SK-N-DZ (cell line): ENCODE measurements at regions not wholly inside any gene's neighbourhood (a gene's known extent, or its start where the extent isn't known, plus 50 kb on each side); places are given as distances from the start of the nearest gene placed in this dataset.
"Not testable (repeated sequence)": the region's sequence is repeated elsewhere in the genome, so short reads cannot be mapped to it uniquely, and the experiment has no call there.

Experiments
- DNase-seq: peaks from one replicate; pipeline ENCODE4 v3.0.0-alpha.2; 2015; ENCODE audit warnings: low spot score

DNA sequence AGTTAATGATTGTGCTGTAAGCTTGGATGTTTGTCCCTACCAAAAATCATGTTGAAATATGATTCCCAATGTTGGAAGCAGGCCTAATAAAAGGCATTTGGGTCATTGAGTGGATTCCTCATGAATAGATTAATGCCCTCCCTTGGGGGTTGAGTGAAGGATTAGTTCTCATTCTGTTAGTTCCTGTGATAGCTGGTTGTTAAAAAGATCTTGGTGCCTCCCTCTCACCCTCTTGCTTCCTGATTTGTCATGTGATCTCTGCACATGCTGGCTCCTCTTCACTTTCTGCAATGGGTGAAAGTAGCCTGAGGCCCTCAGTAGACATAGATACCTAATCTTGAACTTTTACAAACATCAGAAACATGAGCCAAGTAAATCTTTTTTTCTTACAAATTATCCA lies 115.6 kb upstream of the HCRTR2 start:
- DNase-seq = no peak

DNA sequence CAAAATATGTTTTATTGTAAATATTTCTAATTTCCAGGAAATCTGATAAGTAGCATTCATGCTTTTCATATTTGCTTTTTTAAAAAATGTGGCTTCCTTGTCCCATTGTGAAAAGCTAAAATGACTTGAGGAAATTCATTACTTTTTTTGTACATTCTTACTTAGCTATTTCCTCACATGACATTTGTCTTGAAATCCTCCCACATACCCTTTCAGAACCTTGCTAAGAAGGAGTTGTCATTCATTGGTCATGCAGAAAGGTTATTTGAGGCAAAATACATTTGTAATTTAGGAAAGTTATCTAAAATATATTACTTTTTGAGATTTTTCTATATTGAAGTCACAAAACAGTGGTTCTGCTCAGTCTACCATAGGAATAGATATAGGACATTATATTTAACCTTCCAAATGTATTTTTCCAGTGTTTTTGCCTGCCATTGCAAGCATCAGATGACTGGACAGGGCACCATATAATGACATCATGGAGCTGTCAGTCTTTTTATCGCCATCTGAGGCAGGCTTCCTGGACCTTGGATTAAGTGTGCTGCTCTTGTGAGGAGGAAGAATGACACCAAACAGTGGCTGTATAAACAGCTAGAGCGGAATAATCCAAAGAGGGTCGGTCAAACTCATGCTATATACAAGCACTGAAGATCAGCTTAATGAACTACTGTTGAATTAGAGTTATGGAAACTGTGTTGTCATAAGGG lies 109.4 kb upstream of the HCRTR2 start:
- no peak for DNase-seq

DNA sequence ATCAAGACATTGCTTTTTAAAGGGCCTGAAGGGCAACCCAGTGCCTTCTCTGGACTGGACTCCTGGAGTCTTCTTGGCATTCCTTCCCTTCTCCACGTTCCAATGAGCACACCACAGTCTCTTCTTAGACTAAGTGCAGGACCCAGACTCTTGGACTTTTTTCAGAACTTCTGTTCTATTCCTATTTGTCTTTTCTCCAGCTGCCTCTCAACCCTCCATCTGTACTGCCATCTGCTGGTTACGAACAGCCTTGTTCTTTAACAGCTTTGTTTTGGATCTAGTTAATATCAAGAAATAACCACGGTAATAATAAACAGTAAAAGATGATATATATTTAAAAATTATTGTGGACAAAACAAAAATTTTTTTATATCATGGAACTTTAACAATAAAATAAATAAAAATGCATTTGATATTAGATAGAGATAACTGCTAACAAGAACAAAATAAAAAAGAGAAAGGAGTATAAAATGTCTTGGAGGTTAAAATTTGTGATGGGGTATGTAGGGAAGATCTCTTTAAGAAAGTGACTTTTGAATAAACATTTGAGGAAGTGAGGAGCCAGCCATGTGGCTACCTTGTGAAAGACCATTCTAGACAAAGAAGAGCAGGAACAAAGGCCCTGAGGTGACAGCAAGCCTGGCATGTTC lies 105.1 kb upstream of the HCRTR2 start:
- peak; percentile 6 for DNase-seq

DNA sequence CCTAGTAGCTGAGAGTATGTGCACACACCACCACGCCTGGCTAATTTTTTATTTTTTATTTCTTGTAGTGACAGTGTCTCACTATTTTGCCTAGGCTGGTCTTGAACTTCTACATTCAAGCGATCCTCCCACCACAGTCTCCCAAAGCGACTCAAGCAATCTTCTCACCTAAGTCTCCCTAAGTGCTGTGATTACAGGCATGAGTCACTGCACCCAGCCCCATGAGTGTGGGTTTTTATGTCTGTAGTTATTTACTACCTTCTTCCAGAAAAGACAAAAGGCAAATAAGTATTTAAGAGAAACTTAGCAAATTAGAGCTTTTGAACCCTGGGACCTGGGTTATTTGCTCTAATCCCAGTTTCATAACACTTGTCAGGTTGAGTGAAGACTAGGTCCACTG lies 92.3 kb upstream of the HCRTR2 start:
- DNase-seq = no peak

DNA sequence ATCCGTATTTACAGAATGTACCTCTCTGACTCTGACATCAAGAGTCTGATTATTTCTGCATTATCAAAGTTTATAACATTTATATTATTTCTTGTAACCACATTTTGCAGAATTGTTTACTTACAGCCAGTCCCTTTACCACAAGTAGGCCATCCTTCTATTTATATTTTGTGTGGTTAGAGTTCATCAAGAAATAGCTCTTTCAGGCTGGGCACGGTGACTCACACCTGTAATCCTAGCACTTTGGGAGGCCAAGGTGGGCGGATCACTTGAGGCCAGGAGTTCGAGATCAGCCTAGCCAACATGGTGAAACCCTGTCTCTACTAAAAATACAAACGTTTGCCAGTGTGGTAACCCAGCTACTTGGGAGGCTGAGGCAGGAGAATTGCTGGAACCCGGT lies 86.3 kb upstream of the HCRTR2 start:
- not testable (repeated sequence) for DNase-seq

DNA sequence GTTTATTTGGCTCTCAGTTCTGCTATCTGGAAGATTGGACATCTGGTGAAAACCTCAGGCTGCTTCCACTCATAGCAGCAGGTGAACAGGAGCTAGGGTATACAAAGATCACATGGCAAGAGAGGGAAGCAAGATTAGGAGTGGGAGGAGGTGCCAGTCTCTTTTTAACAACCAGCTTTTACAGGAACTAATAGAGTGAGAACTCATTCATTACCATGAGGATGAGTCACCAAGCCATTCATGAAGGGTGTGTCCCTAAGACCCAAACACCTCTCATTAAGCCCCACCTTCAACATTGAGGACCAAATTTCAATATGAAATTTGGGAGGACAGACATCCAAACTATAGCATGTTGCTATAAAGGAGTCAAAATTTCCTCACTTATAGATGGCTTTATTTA lies 85.4 kb upstream of the HCRTR2 start:
- no peak for DNase-seq

DNA sequence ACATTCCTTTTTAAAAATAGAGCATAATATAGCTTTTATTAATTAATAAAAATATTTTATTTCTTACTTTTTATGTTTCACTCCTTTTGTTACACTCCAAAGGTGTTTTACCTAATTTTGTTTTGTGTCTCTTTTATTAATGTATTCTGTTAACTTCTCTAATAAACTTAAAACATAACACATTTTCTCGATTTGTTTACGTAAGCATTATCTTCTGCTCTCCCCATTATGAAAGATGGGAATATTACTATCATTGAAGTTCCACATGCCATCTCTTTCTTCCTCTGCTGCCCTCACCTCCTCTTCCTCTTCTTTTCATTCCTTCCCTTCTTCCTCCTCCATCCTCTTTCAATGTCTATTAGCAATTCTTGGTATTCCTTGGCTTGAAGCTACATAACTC lies 85.0 kb upstream of the HCRTR2 start:
- no peak for DNase-seq

DNA sequence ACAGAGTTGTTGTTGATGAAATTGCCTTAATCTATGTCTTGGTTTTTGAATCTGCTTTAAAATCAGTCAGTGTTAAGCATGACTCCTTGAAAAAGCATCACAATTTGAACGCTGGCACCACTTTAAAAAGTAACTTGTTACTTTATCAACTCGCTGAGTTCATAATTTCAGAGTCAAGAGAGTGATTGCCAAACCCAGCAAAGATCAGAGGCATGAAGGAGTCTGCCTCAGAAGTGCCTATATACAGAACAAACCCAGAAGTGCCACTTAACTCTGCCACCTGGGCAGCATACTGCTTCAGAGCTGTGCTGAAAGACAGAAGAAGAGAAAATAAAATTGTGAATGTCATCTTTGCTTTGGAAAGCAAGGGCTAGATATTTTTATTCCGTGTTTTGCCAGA lies 73.6 kb upstream of the HCRTR2 start:
- no peak for DNase-seq

DNA sequence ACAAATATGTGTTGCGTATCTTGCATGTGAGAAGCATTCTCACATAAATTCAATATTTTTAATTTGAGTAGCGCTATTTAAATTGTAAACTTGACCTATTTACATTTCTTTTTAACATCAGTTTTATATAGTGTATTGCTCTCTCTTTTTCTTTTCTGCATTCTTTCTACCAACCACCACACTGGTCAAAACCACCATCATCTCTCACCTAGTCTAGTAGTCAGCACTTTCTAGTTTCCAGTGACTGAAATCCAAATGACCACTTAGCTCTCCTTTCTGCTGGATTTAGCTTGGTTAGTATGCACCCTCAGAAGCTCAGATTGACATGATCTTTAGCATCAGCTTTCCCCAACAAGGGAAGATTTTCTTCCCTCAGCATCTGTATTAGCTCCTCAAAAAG lies 73.2 kb upstream of the HCRTR2 start:
- no peak for DNase-seq

DNA sequence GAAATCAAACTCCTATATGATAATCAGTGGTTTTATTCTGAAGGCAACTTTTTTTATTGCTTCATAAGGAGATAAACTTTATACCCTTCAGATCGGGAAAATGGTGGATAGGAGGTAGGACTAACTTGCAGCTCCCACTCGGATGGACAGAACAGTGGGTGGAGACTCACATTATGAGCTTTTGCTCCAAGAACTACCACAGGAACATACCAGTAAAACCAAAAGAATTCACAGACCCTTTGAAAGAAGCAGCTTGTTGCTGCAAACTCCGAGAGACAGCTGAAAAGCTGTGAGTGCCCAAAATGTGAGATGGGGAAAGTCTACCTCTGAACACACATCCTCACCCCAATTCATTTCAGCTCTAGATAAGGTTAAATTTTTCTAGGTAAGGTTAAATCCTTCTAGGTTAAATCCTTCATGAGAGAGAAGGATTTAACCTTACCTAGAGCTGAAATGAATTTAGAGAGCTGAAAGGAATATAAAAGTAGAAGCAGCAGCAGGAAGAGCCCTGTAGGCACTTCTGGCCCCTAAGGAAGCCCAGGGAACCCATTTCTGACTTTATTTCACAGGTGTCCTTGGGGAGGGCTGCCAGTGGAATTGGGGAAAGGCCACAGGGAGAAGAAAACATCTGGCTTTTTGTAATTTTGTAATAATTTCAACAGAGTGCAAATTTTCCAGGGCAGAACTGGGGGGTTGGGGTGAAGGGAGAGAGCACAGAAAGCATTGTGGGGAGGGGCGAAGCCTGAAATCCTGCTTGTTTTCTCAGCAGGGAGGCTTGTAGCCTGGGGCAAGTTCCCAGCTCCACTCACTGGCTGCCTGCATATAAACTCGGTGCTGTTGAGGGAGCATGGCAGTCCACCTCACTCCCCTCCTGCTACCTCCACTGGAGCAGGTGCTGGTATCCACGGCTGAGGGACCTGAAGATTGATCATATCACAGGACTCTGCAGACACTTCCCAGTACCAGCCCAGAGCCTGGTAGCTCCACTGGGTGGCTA lies 65.9 kb upstream of the HCRTR2 start:
- DNase-seq = no peak

DNA sequence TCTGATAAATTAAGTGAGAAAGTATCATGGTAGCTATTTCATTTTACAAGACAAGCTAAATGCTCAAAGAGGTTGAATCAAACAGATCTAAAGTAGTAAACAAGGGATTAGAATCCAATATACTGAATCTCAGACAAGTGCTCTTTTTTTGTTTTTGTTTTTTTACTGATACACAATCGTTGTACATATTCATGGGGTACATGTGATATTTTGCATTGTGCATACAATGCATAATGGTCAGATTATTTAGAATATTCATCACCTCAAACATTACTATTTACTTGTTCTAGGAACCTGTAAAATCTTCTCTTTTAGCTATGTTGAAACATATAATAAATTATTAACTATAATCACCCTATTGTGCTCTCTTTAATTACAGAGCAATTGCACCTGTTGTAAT lies 57.0 kb upstream of the HCRTR2 start:
- no peak for DNase-seq

DNA sequence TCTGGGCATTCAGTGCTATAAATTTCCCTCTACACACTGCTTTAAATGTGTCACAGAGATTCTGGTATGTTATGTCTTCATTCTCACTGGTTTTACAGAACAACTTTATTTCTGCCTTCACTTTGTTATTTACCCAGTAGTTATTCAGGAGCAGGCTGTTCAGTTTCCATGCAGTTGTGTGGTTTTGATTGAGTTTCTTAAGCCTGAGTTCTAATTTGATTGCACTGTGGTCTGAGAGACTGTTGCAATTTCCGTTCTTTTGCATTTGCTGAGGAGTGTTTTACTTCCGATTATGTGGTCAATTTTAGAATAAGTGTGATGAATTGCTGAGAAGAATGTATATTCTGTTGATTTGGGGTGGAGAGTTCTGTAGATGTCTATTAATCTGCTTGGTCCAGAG lies 50.1 kb upstream of the HCRTR2 start:
- DNase-seq = not testable (repeated sequence)
